Upper lobe of left lung (tissue), 4 donors: ENCODE measurements at regions not wholly inside any gene's neighbourhood (a gene's known extent, or its start where the extent isn't known, plus 50 kb on each side); places are given as distances from the start of the nearest gene placed in this dataset.

ENCODE experiments used
- EP300 ChIP-seq, 4 donors: sonication (generic); formaldehyde crosslinking; IDR thresholded peaks; one replicate each; pipeline ENCODE4 v1.5.1; 2017; ENCODE audit warnings: antibody characterized with exemption in 4 of 4, control low read depth in 2 of 4
- TF ChIP-seq, protein P1 (sequence below), 6 experiments: fragments of 450-650 bp in 4 of 6; fragments of 200-600 bp in 2 of 6; sonication (generic) in 2 of 6; IDR thresholded peaks; one replicate each; pipeline ENCODE4 v1.5.1; 2016 to 2019; ENCODE audit warnings: antibody characterized with exemption in 6 of 6

DNA sequence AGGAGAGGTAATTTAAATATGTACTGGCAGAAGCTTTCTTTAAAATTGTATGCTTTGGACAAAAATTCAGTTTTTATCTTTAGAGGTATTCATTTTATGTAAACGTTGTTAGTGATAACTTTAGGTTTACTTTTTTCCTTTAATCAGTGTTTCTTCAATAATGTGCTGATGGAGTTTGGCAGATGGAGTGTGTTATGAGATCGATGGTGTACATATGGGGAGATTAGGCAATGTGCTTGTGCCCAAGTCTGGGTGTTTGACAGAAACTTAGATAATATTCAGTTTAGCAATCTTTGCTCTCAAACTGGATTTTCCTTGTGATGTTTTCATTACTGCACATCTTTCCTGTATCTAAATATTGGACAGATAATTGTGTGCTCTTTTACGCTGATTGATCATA lies 425.4 kb downstream of the JRKL start:
- TF ChIP-seq, protein P1, sequence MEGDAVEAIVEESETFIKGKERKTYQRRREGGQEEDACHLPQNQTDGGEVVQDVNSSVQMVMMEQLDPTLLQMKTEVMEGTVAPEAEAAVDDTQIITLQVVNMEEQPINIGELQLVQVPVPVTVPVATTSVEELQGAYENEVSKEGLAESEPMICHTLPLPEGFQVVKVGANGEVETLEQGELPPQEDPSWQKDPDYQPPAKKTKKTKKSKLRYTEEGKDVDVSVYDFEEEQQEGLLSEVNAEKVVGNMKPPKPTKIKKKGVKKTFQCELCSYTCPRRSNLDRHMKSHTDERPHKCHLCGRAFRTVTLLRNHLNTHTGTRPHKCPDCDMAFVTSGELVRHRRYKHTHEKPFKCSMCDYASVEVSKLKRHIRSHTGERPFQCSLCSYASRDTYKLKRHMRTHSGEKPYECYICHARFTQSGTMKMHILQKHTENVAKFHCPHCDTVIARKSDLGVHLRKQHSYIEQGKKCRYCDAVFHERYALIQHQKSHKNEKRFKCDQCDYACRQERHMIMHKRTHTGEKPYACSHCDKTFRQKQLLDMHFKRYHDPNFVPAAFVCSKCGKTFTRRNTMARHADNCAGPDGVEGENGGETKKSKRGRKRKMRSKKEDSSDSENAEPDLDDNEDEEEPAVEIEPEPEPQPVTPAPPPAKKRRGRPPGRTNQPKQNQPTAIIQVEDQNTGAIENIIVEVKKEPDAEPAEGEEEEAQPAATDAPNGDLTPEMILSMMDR (IDR thresholded peaks at IDR 0.05): no peak
- TF ChIP-seq EP300 (IDR thresholded peaks at IDR 0.05): no peak
